ENCODE measurements at regions not wholly inside any gene's neighbourhood (a gene's known extent, or its start where the extent isn't known, plus 50 kb on each side); places are given as distances from the start of the nearest gene placed in this dataset.

DNA sequence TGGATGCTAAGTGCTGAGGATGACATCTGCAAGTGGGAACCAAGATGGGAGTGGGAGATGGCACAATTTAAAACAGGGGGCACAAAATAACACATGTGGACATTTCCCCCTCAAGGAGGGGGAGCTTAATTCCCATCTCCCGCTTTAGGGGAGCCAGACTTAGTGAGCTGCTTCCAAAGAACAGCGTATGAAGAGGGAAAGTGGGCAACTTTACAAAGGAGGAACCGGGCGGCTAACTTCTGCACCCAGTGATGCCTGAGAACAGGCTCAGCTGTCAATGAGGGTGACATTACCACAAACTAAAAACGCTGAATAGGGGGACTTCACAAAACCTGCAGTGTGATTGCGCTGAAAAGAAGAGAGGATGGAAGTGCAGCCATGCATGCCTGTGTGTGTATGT is 95.5 kb upstream of the NXT1 start:
- WGBS (ENCODE audit: missing lambda C conversion rate): 64% methylated on average over 6 of the region's 6 CpGs
- no peak overlapping the region for H3K4me2 ChIP-seq
- TF ChIP-seq EHMT2 (IDR thresholded peaks at IDR 0.05; ENCODE audit: low read depth) (no peak), NR3C1 (IDR thresholded peaks at IDR 0.05) (no peak), RFX5 (IDR thresholded peaks at IDR 0.05) (no peak), CBX8 (IDR thresholded peaks at IDR 0.05) (no peak), BHLHE40 (IDR thresholded peaks at IDR 0.05; ENCODE audit: low read depth, low read length) (no peak), POLR2A (IDR thresholded peaks at IDR 0.05; ENCODE audit: low read length) (no peak), JUN (IDR thresholded peaks at IDR 0.05) (no peak), RNF2 (IDR thresholded peaks at IDR 0.05; ENCODE audit: borderline replicate concordance, low read depth) (no peak), SREBF2 (IDR thresholded peaks at IDR 0.05) (no peak)
- TF ChIP-seq, protein P1, sequence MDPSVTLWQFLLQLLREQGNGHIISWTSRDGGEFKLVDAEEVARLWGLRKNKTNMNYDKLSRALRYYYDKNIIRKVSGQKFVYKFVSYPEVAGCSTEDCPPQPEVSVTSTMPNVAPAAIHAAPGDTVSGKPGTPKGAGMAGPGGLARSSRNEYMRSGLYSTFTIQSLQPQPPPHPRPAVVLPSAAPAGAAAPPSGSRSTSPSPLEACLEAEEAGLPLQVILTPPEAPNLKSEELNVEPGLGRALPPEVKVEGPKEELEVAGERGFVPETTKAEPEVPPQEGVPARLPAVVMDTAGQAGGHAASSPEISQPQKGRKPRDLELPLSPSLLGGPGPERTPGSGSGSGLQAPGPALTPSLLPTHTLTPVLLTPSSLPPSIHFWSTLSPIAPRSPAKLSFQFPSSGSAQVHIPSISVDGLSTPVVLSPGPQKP (IDR thresholded peaks at IDR 0.05; ENCODE audit: low read depth, low read length): no peak
- no peak overlapping the region for H3K4me3 ChIP-seq
- no peak for DNase-seq (ENCODE audit: low read depth in 1 of 2, low spot score in 1 of 2)
- FAIRE-seq: no peak
- 0 out of 3 replicates have a peak, but pooled peaks cover 5% of the 10 kb centered on the region for H3K4me1 ChIP-seq
- no peak overlapping the region for H3K27ac ChIP-seq
- ChIA-PET POLR2A (no interaction called here), CTCF (interaction anchor here (0.5 to 2.3 kb wide), 5 partner anchors 9 to 716 kb away, joined by 3 to 9 read pairs (median 4); no protein-coding TSS in a partner anchor)
- no peaks in the 10 kb centered on the region for H3K9me3 ChIP-seq
- no peak for ATAC-seq

DNA sequence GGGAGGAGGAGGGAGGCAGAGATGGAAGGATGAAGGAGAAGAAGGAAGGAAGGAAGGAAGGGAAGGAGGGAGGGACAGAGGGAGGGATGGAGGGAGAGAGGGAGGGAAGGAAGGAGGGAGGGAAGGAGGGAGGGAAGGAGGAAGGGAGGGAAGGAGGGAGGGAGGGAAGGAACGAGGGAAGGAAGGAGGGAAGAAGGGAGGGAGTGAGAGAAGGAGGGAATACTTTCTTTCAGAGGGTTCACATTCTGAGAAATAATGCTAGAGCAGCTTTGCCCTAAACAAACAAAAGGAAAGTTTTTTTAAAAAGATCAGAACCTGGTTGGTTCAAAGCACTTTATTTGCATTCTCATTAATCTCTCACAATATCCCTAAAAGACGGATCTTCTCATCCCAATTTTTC is 96.1 kb upstream of the NXT1 start:
- Histone ChIP-seq H3K27ac (no peak overlapping the region), H3K4me1 (0 out of 3 replicates have a peak, but pooled peaks cover 5% of the 10 kb centered on the region), H3K9me3 (no peaks in the 10 kb centered on the region), H3K4me2 (no peak overlapping the region), H3K4me3 (no peak overlapping the region)
- no peak for ATAC-seq
- TF ChIP-seq PHF8 (IDR thresholded peaks at IDR 0.05; ENCODE audit: borderline replicate concordance, low read depth) (no peak), HOXA7 (CRISPR knock-in tag; IDR thresholded peaks at IDR 0.05) (no peak), TP53 (CRISPR knock-in tag; IDR thresholded peaks at IDR 0.05) (no peak), KDM1A (IDR thresholded peaks at IDR 0.05; ENCODE audit: low read depth) (no peak), NFE2L2 (conservative IDR thresholded peaks at IDR 0.05; ENCODE audit: low read length) (no peak), EHMT2 (IDR thresholded peaks at IDR 0.05; ENCODE audit: low read depth) (no peak), MYC (IDR thresholded peaks at IDR 0.05; ENCODE audit: borderline replicate concordance, low read length) (no peak), KDM5A (IDR thresholded peaks at IDR 0.05) (no peak), CEBPB (IDR thresholded peaks at IDR 0.05) (no peak), ZFP36 (IDR thresholded peaks at IDR 0.05; ENCODE audit: borderline replicate concordance, partially characterized antibody) (no peak), HDAC2 (IDR thresholded peaks at IDR 0.05) (no peak), NR3C1 (IDR thresholded peaks at IDR 0.05) (no peak)
- TF ChIP-seq, protein P1 (IDR thresholded peaks at IDR 0.05; ENCODE audit: low read depth, low read length): no peak
- TF ChIP-seq, protein P2, sequence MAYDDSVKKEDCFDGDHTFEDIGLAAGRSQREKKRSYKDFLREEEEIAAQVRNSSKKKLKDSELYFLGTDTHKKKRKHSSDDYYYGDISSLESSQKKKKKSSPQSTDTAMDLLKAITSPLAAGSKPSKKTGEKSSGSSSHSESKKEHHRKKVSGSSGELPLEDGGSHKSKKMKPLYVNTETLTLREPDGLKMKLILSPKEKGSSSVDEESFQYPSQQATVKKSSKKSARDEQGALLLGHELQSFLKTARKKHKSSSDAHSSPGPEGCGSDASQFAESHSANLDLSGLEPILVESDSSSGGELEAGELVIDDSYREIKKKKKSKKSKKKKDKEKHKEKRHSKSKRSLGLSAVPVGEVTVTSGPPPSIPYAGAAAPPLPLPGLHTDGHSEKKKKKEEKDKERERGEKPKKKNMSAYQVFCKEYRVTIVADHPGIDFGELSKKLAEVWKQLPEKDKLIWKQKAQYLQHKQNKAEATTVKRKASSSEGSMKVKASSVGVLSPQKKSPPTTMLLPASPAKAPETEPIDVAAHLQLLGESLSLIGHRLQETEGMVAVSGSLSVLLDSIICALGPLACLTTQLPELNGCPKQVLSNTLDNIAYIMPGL (CRISPR knock-in tag; IDR thresholded peaks at IDR 0.05; ENCODE audit: borderline replicate concordance): no peak
- TF ChIP-seq, protein P3, sequence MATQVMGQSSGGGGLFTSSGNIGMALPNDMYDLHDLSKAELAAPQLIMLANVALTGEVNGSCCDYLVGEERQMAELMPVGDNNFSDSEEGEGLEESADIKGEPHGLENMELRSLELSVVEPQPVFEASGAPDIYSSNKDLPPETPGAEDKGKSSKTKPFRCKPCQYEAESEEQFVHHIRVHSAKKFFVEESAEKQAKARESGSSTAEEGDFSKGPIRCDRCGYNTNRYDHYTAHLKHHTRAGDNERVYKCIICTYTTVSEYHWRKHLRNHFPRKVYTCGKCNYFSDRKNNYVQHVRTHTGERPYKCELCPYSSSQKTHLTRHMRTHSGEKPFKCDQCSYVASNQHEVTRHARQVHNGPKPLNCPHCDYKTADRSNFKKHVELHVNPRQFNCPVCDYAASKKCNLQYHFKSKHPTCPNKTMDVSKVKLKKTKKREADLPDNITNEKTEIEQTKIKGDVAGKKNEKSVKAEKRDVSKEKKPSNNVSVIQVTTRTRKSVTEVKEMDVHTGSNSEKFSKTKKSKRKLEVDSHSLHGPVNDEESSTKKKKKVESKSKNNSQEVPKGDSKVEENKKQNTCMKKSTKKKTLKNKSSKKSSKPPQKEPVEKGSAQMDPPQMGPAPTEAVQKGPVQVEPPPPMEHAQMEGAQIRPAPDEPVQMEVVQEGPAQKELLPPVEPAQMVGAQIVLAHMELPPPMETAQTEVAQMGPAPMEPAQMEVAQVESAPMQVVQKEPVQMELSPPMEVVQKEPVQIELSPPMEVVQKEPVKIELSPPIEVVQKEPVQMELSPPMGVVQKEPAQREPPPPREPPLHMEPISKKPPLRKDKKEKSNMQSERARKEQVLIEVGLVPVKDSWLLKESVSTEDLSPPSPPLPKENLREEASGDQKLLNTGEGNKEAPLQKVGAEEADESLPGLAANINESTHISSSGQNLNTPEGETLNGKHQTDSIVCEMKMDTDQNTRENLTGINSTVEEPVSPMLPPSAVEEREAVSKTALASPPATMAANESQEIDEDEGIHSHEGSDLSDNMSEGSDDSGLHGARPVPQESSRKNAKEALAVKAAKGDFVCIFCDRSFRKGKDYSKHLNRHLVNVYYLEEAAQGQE (IDR thresholded peaks at IDR 0.05): no peak
- DNase-seq (ENCODE audit: low read depth in 1 of 2, low spot score in 1 of 2): no peak
- FAIRE-seq: no peak
- WGBS (ENCODE audit: missing lambda C conversion rate): 30% methylated on average over 1 of the region's 2 CpGs
- ChIA-PET POLR2A (no interaction called here), CTCF (interaction anchor here (0.6 to 2.3 kb wide), 6 partner anchors 8 to 204 kb away, joined by 3 to 9 read pairs (median 4); no protein-coding TSS in a partner anchor)
